ENCODE measurements at regions not wholly inside any gene's neighbourhood (a gene's known extent, or its start where the extent isn't known, plus 50 kb on each side); places are given as distances from the start of the nearest gene placed in this dataset.

DNA sequence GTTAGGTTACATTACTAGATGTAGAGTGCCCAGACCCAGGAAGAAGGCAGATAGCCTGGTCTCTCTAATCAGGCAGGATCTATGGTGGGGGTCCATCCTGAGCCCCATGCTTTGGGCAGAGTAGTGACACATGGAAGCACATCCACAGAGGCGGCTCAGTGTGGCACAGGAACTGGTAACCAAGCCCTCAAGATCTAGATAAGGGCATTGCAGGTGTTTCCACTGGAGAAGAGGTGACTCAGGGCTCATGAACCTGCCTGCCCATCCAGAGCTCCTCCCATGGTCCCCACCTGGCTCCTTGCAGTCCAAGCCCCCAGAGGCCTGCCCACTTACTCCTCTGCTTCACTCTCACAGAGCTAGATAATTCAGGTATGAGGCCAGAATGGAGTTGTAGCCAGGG, 62.0 kb upstream of the TMEM132E start:
- no peak for TF ChIP-seq POLR2AphosphoS5 (IDR thresholded peaks at IDR 0.05)
- no peak for DNase-seq (ENCODE audit: low spot score in 2 of 2)
- no peak overlapping the region for H3K27ac ChIP-seq
- H3K9me3 ChIP-seq = no peaks in the 10 kb centered on the region
- H3K4me3 ChIP-seq = no peak overlapping the region
- intact Hi-C loops (cut with DNase I; ENCODE audit: low total_unique reads) = no loop called here
- H3K4me1 ChIP-seq = no peaks in the 10 kb centered on the region
- H3K27me3 ChIP-seq = peaks cover 0 to 31% of the 10 kb centered on the region in 2 donors
- H3K36me3 ChIP-seq = no peaks in the 10 kb centered on the region

DNA sequence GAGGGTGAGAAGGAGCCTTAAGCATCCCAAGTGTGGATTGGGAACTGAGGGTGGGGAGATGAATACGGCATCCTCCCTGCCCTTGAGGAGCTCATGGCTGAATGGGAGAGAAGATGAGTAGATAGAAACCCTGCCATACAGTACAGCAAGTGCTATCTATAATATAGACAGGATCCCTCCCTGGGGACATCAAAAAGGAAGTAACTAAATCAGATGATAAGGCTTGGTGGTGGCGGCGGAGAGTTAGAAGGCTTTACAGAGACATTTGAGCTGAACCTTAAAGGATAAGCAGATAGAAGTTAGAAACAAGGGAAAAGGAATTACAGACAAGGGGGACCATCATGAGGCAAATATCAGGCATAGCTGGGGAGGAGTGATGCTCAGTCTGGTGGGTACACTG, 67.5 kb upstream of the TMEM132E start:
- H3K27me3 ChIP-seq = peaks cover 0 to 41% of the 10 kb centered on the region in 2 donors
- H3K9me3 ChIP-seq = no peaks in the 10 kb centered on the region
- H3K27ac ChIP-seq = no peak overlapping the region
- H3K4me1 ChIP-seq = no peaks in the 10 kb centered on the region
- intact Hi-C loops (cut with DNase I; ENCODE audit: low total_unique reads) = no loop called here
- DNase-seq (ENCODE audit: low spot score in 2 of 2) = no peak
- TF ChIP-seq POLR2AphosphoS5 (IDR thresholded peaks at IDR 0.05) = no peak
- TF ChIP-seq, protein P1, sequence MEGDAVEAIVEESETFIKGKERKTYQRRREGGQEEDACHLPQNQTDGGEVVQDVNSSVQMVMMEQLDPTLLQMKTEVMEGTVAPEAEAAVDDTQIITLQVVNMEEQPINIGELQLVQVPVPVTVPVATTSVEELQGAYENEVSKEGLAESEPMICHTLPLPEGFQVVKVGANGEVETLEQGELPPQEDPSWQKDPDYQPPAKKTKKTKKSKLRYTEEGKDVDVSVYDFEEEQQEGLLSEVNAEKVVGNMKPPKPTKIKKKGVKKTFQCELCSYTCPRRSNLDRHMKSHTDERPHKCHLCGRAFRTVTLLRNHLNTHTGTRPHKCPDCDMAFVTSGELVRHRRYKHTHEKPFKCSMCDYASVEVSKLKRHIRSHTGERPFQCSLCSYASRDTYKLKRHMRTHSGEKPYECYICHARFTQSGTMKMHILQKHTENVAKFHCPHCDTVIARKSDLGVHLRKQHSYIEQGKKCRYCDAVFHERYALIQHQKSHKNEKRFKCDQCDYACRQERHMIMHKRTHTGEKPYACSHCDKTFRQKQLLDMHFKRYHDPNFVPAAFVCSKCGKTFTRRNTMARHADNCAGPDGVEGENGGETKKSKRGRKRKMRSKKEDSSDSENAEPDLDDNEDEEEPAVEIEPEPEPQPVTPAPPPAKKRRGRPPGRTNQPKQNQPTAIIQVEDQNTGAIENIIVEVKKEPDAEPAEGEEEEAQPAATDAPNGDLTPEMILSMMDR (IDR thresholded peaks at IDR 0.05) = no peak
- TF ChIP-seq POLR2A (IDR thresholded peaks at IDR 0.05) = no peak
- H3K4me3 ChIP-seq = no peak overlapping the region
- H3K36me3 ChIP-seq = no peaks in the 10 kb centered on the region

DNA sequence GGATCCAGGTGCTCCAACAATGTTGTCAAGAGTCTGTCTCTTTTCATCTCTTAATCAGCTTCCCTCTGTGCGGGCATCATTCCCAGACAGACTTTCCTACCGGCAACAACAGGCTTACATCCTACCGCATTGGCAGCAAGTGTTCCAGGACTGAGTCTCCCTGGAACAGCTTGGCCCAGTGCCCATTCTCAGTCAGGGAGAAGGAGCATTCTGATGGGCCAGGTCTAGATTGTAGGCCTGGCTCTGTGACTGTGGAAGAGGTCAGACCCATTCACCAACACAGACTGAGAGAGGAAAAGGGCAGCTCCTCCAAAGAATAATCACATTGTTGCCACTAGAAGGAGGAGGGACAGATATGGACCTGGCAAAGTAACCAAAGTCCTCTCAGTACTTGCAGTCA, 68.1 kb upstream of the TMEM132E start:
- H3K36me3 ChIP-seq = no peaks in the 10 kb centered on the region
- no peak overlapping the region for H3K4me3 ChIP-seq
- H3K4me1 ChIP-seq = no peaks in the 10 kb centered on the region
- TF ChIP-seq POLR2A (IDR thresholded peaks at IDR 0.05) (no peak), POLR2AphosphoS5 (IDR thresholded peaks at IDR 0.05) (no peak)
- TF ChIP-seq, protein P1 (IDR thresholded peaks at IDR 0.05) = no peak
- H3K27me3 ChIP-seq = peaks cover 0 to 46% of the 10 kb centered on the region in 2 donors
- intact Hi-C loops (cut with DNase I; ENCODE audit: low total_unique reads) = no loop called here
- H3K9me3 ChIP-seq = no peaks in the 10 kb centered on the region
- H3K27ac ChIP-seq = no peak overlapping the region
- DNase-seq (ENCODE audit: low spot score in 2 of 2) = no peak

DNA sequence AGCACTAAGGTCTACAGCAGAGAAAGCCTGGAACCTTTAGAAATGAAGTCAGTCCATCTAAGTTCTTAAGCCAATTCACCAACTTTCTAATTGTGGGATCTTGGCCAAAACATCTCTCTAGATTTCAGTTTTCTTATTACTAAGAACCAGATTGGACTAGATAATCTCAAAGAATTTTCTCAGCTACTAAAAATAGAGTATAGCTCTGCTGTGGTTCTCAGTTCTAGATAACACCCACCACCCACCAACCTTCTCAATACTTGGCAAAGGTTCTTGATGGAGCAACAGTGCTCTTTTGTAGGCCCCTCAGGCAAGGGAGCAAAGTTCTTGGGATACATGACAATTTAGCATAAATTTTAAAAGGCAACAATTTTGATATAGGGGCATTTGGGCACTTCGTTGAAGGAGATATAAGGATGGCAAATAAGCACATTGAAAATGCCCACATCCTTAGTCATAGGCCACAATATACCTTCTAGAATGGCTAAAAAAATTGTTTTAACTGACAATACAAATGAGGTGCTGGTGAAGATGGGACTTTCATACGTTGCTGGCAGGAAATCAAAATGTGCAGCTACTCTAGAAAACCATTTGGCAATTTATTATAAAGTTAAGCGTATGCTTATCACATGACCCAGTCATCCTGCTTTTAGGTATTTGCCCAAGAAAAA, 74.4 kb upstream of the TMEM132E start:
- Histone ChIP-seq H3K4me1 (no peaks in the 10 kb centered on the region), H3K36me3 (no peaks in the 10 kb centered on the region), H3K9me3 (no peaks in the 10 kb centered on the region), H3K27ac (no peak overlapping the region), H3K4me3 (no peak overlapping the region), H3K27me3 (peaks cover 0 to 47% of the 10 kb centered on the region in 2 donors)
- no peak for DNase-seq (ENCODE audit: low spot score in 2 of 2)
- TF ChIP-seq POLR2AphosphoS5 (IDR thresholded peaks at IDR 0.05) = no peak
- TF ChIP-seq POLR2A (IDR thresholded peaks at IDR 0.05) = no peak
- TF ChIP-seq, protein P1 (IDR thresholded peaks at IDR 0.05) = no peak
- intact Hi-C loops (cut with DNase I; ENCODE audit: low total_unique reads) = no loop called here

DNA sequence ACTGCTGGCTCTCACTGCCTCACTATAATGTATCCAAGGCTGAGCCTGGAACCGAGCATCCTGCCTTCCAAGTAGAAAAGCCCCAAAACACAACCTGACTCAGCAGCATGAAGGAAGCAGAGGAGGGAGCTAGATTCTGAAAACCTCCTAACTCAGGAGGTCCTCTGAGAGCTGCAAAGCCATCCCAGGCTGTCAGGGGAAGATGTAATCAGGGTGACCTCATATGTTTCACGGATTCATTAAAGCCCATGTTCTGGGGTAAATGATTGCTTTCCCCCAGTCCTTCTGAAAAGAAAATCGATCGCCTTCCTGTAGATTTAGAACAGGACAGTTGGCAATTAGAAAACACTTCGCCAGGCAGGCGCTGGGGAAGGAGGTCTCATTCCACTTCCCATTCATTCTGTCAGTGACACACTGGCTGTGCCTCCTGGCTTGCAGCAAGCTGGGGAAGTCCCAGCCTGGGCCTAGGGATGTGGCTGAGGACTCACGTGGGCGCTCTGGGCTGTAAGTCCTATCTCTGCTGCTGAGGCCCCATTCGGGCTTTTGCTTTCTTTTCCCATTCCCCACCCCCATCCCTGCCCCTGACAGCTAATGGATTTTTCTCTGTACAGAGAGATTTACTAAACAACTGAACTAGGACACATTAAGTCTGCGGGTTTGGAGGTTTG, 75.7 kb upstream of the TMEM132E start:
- no peaks in the 10 kb centered on the region for H3K4me1 ChIP-seq
- no peak for DNase-seq (ENCODE audit: low spot score in 2 of 2)
- peaks cover 0 to 44% of the 10 kb centered on the region in 2 donors for H3K27me3 ChIP-seq
- H3K36me3 ChIP-seq = no peaks in the 10 kb centered on the region
- no peak overlapping the region for H3K4me3 ChIP-seq
- no peak overlapping the region for H3K27ac ChIP-seq
- no peaks in the 10 kb centered on the region for H3K9me3 ChIP-seq
- intact Hi-C loops (cut with DNase I; ENCODE audit: low total_unique reads) = no loop called here
- TF ChIP-seq POLR2AphosphoS5 (IDR thresholded peaks at IDR 0.05) = no peak

DNA sequence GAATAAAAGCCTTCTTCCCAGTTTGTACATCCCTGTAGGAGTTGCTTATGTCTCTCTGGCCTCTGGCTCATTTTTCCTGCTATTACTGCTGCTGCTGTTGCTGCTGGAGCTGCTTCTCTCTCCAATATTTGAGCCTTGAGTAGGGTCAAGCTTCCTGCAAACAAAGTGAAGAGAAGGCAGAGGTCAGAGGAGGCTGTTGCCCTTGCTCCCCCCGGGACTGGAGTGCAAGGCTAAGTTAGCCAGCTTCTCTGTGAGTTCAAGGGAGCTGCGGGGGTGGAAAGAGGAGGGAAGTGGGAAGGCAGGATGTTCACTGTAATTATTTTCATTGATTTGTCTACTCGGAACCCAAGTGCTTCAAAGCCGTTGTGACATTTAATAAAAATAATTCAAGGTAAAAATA, 77.0 kb upstream of the TMEM132E start:
- H3K27me3 ChIP-seq = peaks cover 0 to 43% of the 10 kb centered on the region in 2 donors

More for the DNA sequence above, 77.0 kb upstream of the TMEM132E start:
- Histone ChIP-seq H3K9me3 (no peaks in the 10 kb centered on the region), H3K4me3 (no peak overlapping the region), H3K4me1 (no peaks in the 10 kb centered on the region), H3K36me3 (no peaks in the 10 kb centered on the region), H3K27ac (no peak overlapping the region)
- no peak for DNase-seq (ENCODE audit: low spot score in 2 of 2)
- TF ChIP-seq POLR2AphosphoS5 (IDR thresholded peaks at IDR 0.05) (no peak), POLR2A (IDR thresholded peaks at IDR 0.05) (no peak)
- TF ChIP-seq, protein P1 (IDR thresholded peaks at IDR 0.05) = no peak
- intact Hi-C loops (cut with DNase I; ENCODE audit: low total_unique reads) = no loop called here
